GM21423 (cell line): ENCODE measurements at regions not wholly inside any gene's neighbourhood (a gene's known extent, or its start where the extent isn't known, plus 50 kb on each side); places are given as distances from the start of the nearest gene placed in this dataset.
"Not testable (repeated sequence)": the region's sequence is repeated elsewhere in the genome, so short reads cannot be mapped to it uniquely, and the experiment has no call there.

Source experiments
- ATAC-seq: cut with Tn5 transposase; IDR thresholded peaks from one replicate; pipeline ENCODE4 v1.9.1; 2021; ENCODE audit warnings: mild to moderate bottlenecking, moderate library complexity; ENCODE audit not compliant: unreplicated experiment

DNA sequence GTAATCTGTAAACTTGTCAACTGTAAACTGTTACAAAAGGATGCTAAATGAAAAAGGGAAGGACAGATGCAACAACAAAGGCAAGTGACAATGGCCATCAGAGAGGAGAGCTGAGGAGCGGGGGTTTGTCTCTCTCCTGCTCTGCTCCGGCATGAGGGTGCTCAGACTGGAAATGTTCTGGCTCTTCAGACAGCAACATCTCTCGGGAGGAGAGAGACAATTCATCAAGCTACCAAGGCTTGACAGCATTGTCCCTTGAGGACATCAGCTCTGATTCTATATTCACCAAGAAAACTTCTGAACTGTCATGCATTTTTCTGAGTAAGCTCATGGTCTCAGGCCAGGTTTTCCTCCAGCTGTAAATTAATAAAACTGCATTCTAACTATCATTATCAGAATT, 408.2 kb downstream of the IGSF11 start:
- ATAC-seq = no peak

DNA sequence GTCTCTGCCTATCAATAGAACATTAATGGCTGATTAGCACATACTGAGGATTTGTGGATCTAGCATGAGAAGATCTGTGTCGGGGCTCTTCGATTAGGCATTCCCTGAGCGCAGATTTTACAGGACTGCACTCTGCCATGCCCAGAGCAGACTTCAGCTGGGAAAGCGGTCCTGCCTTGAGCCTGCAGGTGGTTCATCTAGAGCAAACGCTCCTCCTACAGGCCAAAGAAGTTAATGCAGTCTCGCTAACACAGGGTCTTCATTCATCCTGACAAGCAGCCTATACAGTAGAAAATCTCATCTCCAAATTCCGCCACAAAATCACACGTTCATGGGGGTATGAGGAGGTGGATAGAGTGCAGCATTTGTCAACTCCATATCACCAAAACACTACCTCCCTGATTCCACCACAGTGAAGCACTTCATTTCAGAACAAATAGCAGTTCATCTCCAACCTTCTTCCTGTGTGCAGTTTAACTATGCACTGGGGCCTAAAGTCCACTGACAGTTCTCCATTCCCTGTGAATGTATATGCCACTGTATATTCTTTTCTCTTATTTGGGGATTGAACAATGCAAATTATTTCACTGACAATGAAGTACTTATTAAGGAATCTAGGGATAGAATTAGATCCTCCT, 405.8 kb downstream of the IGSF11 start:
- peak; percentile 94 for ATAC-seq

DNA sequence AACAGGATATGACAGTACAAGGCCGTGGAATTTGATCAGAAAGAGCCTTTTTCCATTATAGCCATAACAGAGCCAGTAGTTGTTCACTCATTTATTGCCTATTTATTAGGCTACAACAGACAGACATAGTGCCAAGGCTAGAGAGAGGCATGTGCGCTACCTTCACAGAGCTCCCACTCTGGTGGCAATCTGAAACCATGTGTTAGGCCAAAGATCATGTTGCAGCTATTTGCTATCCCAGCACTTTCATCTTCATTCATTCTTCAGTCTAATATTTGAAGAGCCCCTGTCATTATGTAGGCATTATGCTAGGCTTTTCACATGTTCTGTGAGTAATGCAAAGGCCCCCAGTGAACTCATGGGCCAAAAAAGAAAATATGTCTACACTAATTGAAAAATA, 404.8 kb downstream of the IGSF11 start:
- no peak for ATAC-seq

DNA sequence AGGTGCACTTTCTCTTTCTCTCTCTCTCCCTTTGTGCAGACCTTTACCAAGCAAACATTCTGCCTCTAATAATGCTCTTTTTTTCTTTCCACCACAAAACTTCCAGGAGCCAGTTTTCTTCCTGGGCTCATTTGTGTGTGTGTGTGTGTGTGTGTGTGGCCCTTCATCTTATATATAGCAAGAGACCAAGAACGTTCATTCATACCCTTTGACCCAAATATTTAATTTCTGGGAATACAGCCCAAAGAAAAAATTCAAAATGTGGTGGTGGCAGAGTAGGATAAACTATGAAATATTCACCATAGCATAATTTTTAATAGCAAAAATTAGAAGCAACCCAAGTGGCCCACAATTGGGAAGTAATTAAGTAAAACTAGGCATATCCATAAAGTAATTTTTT, 398.9 kb downstream of the IGSF11 start:
- ATAC-seq = no peak

DNA sequence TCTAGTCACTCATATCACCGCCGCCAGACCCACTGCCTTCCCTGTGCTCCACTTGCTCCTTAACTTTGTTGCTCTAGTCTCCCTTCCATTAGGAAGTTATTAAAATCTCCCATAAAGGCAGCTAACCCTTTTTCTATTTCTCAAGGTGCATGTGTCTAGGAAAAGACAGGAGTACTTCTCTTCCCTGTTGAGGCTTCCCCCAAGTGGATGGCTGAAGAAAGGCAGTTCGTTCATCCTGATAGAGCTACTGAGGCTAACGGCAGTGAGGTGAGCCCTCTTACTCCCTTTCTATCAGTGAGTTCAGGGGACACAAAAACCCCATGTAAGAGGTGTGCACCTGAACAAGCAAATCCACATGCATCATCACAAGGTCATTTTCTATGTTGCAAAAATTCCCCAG, 397.8 kb downstream of the IGSF11 start:
- no peak for ATAC-seq

DNA sequence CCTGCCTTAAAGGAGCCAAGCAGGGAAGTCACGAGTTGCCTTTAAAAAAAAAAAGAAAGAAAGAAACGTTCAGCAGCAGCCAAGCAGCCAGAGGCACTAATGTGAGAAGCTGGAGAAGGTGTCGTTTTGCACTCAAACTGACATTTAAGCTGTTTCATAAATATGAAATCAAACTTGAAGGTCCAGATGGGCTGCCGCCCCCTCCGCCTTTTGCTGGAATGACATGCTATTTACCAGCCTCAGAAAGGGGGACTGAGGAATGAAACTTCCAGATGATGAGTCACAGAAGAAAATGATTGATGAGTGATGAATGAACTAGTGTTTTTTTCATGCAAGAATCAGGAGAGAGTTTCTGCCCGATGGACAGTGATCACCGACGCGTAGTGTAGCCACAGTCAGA, 396.8 kb downstream of the IGSF11 start:
- no peak for ATAC-seq

DNA sequence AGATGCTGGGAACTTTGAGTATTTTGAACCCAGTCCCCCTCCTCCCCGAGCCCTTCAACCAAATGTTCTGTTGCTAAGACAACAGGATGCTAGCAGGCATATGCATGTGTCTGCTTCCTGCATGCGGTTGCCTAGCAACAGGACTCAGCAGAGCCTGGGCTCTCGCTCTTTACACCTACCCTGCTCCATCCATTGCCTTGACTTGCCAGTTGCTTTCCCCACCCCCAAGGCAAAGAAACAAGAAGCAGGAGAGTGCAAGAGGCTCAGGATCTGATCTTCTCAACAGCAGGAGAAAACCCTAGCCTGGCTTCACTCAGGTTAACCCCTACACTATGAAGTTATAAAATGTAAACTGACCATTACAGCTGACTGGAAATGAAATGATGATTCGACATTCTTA, 393.0 kb downstream of the IGSF11 start:
- ATAC-seq = no peak

DNA sequence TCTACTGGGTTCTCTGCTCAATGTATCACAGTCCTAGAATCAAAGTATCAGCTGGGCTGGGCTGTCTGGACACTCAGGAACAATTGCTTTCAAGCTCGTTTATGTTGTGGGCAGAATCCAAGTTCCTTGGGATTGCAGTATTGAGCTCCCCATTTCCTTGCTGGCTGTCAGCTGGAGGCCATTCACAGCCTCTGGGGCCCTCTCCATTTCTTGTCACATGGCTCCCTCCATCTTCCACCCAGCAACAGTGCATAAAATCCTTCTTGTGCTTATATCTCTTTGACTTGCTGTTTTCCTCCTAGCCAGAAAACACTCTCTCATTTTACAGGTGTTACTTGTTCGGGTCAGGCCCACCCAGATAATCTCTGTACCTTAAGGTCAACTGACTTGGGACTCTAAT, 363.5 kb downstream of the IGSF11 start:
- ATAC-seq = no peak

DNA sequence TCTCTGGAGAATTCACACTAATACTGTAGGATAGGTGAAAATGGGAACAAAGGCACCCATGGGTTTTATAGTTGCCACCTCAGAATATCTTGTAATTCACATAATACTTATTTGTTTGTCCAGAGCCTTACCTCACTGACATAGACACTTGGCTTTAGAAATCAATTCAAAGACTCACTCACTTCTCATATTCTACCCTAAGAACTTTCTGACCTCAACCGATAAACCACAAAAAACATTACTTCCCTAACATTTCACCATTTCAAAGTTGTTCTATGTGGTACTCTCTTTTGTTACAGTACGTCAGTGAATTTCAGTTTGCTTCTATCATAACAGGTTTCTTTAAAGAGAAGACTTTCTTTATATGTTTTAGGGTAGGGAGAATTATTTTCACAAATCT, 359.3 kb downstream of the IGSF11 start:
- ATAC-seq = no peak

DNA sequence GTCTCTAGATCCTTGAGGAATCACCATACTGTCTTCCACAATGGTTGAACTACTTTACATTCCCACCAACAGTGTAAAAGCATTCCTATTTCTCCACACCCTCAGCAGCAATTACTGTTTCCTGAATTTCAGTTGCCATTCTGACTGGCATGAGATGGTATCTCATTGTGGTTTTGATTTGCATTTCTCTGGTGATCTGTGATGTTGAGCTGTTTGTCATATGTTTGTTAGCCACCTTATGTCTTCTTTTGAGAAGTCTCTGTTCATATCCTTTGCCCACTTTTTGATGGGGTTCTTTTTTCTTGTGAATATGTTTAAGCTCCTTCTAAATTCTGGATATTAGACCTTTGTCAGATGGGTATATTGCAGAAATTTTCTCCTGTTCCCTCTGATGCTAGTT, 356.0 kb downstream of the IGSF11 start:
- ATAC-seq = not testable (repeated sequence)

DNA sequence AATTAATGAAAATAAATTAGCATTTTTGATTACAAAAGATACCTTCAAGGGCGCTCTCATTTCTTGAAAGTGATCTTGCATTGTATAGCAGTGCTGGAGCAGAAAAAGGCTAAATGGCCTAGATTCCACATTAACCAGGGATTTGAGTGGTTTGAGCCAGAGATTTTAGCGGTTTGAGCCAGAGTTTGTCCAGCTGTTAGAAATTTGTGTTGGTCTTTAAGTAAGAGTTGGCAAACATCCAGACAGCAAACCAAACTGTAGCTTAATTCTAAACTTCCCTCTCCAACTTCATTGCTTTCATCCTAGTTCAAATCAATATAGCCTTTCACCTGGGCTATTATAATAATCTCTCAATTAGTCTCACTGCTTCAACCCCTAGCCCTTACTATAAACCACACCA, 351.7 kb downstream of the IGSF11 start:
- ATAC-seq = no peak

DNA sequence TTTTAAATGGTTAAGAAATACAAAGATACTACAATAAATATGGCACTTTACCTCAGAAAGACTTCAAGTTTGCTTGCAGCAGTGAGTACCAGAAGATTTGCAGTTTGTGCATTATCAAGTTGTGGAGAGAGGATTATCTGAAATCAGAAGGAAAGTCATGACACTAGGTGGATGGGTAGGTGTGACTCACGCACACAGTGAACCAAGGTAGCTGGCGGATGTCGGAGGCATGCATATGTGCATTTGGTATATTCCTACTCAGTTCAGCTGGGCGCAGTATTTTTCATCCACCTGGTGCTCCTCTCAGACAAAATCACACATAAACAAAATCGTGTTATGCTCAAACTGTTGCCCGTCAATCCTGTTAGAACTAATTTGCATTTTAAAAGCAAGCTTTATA, 351.0 kb downstream of the IGSF11 start:
- ATAC-seq = no peak

DNA sequence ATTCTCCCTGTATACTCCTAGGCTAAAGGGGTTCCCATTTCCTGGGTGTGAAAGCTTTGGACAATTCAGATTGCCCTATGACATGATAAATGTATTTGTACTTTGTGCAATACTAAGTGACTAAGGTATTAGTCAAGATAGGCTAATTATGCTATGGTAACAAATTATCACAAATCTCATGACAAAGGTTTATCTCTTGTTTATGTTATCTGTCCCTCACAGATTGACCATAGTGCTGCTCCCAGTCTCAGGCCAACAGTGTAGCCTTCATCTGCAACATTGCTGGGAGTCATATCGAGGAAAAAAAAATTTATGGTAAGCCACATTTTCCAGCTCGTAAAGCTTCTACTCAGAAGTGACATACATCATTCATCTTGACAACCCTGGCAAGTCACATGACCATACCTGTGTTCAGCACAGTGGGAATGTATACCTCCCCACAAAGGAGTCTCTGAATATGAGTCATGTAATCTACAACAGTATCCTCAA, 346.2 kb downstream of the IGSF11 start:
- ATAC-seq = no peak

DNA sequence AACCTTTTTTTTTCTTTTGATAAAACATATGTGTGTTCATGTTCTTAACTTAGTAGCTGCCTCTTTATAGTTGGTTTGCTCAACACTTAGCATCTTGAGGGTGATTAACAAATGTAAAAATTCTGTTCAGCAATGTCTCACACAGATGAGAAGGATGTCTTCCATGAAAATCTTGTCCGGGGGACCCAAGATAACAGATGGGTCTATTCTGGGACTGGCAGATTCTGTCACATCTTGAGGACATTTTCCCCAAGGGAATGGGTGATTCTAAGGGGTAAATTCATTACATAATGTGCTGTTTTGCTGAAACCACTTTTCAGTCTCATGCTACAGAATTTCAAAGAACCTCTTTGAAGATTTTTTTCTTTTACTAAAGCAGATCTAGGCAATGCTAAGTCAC, 342.2 kb downstream of the IGSF11 start:
- ATAC-seq = no peak

DNA sequence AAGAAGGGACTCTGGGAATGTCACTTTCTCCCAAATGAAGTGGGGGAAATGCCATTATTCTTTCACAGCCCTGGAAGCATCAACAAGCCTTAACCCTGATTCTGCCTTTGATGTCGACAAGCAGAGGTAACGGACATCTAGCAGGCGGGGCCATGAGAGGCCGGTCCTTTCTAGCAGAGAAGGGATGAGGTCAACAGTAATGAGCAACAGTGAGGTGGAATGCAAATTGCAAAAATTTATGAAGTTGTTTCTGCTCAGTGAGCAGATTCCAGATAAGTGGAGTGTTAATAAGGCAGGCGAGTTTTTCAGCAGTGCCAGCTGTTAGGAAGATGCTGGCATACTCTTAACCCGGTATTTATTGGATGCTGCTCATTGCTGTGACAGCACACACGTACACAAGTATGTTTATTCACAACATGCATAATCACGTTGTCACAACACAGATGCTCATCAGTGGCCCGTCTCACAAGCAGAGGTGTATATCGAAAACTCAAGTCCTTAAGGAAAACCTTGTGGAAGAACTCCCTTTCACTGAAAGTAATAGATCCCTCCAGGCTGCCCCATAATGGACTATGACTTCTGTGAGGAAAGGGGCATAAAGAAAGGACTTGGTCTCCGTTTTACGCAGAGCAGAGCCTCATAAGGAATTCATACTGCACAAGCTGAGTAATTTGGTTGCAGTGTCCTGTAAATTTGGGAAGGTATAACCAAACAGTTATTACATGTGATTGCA, 329.0 kb downstream of the IGSF11 start:
- no peak for ATAC-seq

DNA sequence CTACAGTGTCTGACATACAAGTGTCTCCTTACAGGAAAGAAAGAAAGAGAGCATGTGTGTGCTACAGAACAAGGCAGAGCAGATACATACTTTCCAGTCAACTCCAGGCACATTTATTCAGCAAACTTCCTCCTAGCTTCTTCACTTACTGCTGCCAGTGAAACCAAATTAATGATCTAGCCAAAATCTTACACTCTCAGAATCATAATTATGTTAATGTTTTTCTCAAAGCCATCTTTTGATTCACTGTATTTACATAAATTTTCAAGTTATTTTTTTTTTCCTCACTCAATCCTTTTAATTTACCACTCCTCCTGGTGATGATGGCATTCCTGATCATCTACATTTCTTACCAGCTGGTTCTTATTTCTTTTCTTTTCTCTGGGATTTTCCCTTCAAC, 326.7 kb downstream of the IGSF11 start:
- ATAC-seq = no peak

DNA sequence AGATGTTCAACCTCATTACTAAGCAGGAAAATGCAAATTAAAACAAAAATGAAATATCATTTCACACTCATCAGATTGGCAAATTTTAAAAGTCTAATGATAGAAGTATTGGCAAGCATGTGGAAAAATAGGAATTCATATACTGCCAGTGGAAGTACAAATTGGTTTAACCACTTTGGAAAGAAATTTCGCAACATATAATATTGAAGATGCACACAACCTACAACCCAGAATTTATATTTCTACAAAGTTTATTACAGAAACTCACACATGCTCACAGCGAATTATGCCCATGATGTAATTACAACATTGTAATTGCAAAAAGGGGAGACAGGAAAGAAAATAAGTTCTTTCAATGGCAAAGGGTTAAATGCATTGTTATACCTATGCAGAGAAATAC, 324.1 kb downstream of the IGSF11 start:
- no peak for ATAC-seq

DNA sequence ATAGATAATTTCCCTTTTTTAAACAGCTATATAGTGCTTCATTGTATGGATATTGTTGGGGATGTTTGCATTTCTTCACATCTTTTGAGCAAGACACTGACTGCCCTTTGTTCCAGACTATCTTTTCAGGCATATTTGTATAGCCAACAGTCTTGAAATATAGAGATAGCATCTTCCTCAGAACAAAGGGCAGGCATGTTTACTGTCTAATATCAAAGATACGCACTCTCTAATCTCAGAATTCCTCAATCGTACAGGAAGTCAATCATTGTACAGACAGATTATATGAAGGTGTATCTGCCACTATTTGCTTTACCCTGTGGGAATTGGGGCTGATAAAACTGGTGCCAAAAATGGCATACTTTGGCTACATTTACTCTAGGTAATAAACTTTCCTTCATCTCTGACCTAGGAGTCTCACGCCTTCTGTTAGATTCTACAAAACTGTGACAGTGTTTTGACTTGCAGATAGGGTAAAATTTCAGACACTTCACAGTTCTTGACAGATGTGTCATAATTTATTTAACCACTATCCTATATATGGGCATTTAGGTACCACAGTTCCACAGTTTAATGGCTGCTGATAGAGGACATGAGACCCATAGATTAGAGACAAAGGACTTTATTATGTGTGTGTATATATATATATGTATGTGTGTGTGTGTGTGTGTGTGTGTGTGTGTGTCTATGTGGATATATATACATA, 321.0 kb downstream of the IGSF11 start:
- no peak for ATAC-seq

DNA sequence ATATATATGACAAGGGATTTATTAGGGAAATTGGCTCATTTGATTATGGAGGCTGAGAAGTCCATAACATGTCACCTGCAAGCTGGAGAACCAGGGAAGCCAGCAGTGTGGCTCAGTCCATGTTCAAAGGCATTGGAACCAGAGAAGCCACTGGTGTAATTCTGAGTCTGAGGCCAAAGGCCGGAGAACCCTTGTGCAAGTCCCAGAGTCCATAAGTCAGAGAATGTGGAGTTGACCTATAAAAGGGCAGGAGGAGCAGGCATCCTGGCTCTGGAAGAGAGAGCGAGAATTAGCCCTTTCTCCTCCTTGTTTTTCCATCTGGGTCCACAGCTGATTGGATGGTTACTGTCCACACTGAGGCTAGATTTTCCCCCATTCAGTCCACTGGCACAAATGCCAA, 319.8 kb downstream of the IGSF11 start:
- no peak for ATAC-seq

DNA sequence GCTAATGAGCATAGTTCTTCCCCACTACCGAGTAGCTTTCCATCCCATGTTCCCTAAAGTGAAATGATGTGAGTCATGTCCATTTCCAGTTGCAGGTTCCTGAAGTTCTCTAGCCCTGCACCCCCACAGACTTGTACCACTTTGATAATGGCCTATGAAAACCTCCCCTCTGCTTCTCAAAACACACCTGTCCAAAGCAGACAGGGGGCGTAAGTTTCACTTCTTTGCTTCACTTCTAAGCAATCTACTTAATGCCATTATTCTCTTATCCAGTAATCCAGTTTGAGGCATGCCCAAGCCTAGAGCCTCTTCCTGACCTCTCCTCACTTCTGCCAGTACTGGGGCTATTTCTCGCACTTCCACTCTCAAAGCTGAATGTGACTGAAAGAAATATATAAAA, 305.1 kb downstream of the IGSF11 start:
- ATAC-seq = no peak

DNA sequence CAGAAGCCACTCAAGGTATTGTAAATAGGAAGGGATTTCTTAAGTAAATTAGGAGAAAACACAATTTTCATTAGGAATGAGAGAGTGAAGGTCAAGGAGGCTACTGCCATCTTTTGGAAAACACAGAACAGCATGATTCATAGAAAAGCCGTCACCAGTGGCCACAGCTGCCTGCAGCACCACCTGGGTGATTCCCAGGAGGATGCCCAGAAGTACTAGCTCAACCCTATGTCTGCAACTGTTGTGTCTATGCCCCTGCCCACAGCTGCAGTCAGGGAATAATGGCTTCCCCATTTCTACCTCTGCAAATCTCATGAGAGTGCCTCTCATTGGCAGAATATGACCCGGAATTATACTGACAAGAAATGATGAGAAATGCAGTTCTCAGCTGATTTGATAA, 300.0 kb downstream of the IGSF11 start:
- ATAC-seq = no peak

DNA sequence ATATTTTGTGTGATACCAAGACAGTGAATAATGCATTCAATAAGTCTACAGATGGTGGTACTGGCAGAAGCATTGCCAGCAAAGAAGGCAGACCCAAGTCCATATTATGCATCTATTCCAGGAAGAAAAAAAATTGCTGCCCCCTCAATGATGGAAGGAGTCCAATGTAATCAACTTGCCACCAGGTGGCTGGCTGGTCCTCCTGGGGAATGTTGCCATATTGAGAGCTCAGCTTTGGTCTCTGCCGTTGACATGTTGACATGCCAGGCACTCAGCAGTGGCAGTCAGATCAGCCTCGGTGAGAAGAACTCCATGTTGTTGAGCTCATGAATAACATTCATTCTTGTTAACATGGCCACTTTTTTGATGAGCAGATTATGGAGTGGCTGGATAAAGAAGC, 298.5 kb downstream of the IGSF11 start:
- ATAC-seq = no peak
